GM23248 (cell line): ENCODE measurements at regions not wholly inside any gene's neighbourhood (a gene's known extent, or its start where the extent isn't known, plus 50 kb on each side); places are given as distances from the start of the nearest gene placed in this dataset.

ENCODE experiments used
- EZH2 ChIP-seq: fragments of 200-600 bp; sonication (generic); IDR thresholded peaks from 2 replicates; pipeline ENCODE4 v1.6.1; 2018; ENCODE audit warnings: antibody characterized with exemption, mild to moderate bottlenecking; ENCODE audit not compliant: insufficient read depth, poor library complexity, severe bottlenecking
- EZH2phosphoT487 ChIP-seq: fragments of 200-600 bp; sonication (generic); IDR thresholded peaks from 2 replicates; pipeline ENCODE4 v1.6.1; 2018; ENCODE audit warnings: antibody characterized with exemption, moderate library complexity, mild to moderate bottlenecking, low read depth; ENCODE audit not compliant: insufficient read depth

- TF ChIP-seq EZH2 (no peak), EZH2phosphoT487 (no peak)
Measured at GRCh38 chr3:159852821-159853505, 135.7 kb upstream of the IL12A start.
